H7 (cell line): ENCODE measurements at regions not wholly inside any gene's neighbourhood (a gene's known extent, or its start where the extent isn't known, plus 50 kb on each side); places are given as distances from the start of the nearest gene placed in this dataset.
"Not testable (repeated sequence)": the region's sequence is repeated elsewhere in the genome, so short reads cannot be mapped to it uniquely, and the experiment has no call there.

Experiments
- DNase-seq: peaks from one replicate; pipeline ENCODE4 v3.0.0; 2012
- H3K27me3 ChIP-seq: 2 replicates; pipeline ENCODE4 v1.6.0; 2011; ENCODE audit warnings: mild to moderate bottlenecking, low read length; ENCODE audit not compliant: control insufficient read depth, insufficient read depth
- H3K36me3 ChIP-seq: replicated peaks from 2 replicates; pipeline ENCODE4 v1.5.1; 2011; ENCODE audit warnings: low read length; ENCODE audit not compliant: control insufficient read depth, insufficient read depth
- H3K4me3 ChIP-seq: 2 replicates; pipeline ENCODE4 v1.5.1; 2011; ENCODE audit warnings: low read depth, mild to moderate bottlenecking, control low read depth, low read length, moderate library complexity; ENCODE audit not compliant: insufficient read depth

- H3K27me3 ChIP-seq = no peaks in the 10 kb centered on the region
- H3K36me3 ChIP-seq = no peaks in the 10 kb centered on the region
- no peak overlapping the region for H3K4me3 ChIP-seq
- no peak for DNase-seq
Measured at GRCh38 chr16:47977802-47978201, 178.0 kb downstream of the ABCC12 start.

- H3K27me3 ChIP-seq = no peaks in the 10 kb centered on the region
- H3K4me3 ChIP-seq = no peak overlapping the region
- no peak for DNase-seq
- no peaks in the 10 kb centered on the region for H3K36me3 ChIP-seq
Measured at GRCh38 chr16:47976636-47977210, 179.1 kb downstream of the ABCC12 start.

- H3K27me3 ChIP-seq, DNase-seq, H3K36me3 ChIP-seq, H3K4me3 ChIP-seq: not testable (repeated sequence)
Measured at GRCh38 chr16:47974971-47975370, 180.8 kb downstream of the ABCC12 start.

GRCh38 chr16:47973552-47973951 is 182.2 kb downstream of the ABCC12 start:
- Histone ChIP-seq H3K36me3 (no peaks in the 10 kb centered on the region), H3K27me3 (no peaks in the 10 kb centered on the region), H3K4me3 (no peak overlapping the region)
- no peak for DNase-seq

- Histone ChIP-seq H3K27me3 (no peaks in the 10 kb centered on the region), H3K36me3 (no peaks in the 10 kb centered on the region)
- no peak for DNase-seq
Measured at GRCh38 chr16:47972246-47972985, 183.4 kb downstream of the ABCC12 start.

GRCh38 chr16:47971225-47971624 is 184.6 kb downstream of the ABCC12 start:
- no peak overlapping the region for H3K4me3 ChIP-seq
- no peak for DNase-seq

More at GRCh38 chr16:47972246-47972985, 183.4 kb downstream of the ABCC12 start:
- no peak overlapping the region for H3K4me3 ChIP-seq

GRCh38 chr16:47970291-47970931 is 185.4 kb downstream of the ABCC12 start:
- Histone ChIP-seq H3K27me3 (no peaks in the 10 kb centered on the region), H3K4me3 (no peak overlapping the region), H3K36me3 (no peaks in the 10 kb centered on the region)
- DNase-seq = peak; percentile 32

More at GRCh38 chr16:47971225-47971624, 184.6 kb downstream of the ABCC12 start:
- Histone ChIP-seq H3K36me3 (no peaks in the 10 kb centered on the region), H3K27me3 (no peaks in the 10 kb centered on the region)

GRCh38 chr16:47967374-47967773 is 188.4 kb downstream of the ABCC12 start:
- Histone ChIP-seq H3K27me3 (no peaks in the 10 kb centered on the region), H3K4me3 (no peak overlapping the region), H3K36me3 (no peaks in the 10 kb centered on the region)
- DNase-seq = no peak

- H3K27me3 ChIP-seq = no peaks in the 10 kb centered on the region
- no peak for DNase-seq
- H3K36me3 ChIP-seq = no peaks in the 10 kb centered on the region
- no peak overlapping the region for H3K4me3 ChIP-seq
Measured at GRCh38 chr16:47966325-47966724, 189.5 kb downstream of the ABCC12 start.

- no peaks in the 10 kb centered on the region for H3K27me3 ChIP-seq
- peak; percentile 60 for DNase-seq
- H3K4me3 ChIP-seq = no peak overlapping the region
- no peaks in the 10 kb centered on the region for H3K36me3 ChIP-seq
Measured at GRCh38 chr16:47965439-47965838, 190.4 kb downstream of the ABCC12 start.

- DNase-seq = no peak
- H3K27me3 ChIP-seq = no peaks in the 10 kb centered on the region
- H3K36me3 ChIP-seq = no peaks in the 10 kb centered on the region
- no peak overlapping the region for H3K4me3 ChIP-seq
Measured at GRCh38 chr16:47958726-47959125, 197.1 kb downstream of the ABCC12 start.

- no peak overlapping the region for H3K4me3 ChIP-seq
- no peaks in the 10 kb centered on the region for H3K36me3 ChIP-seq
- no peak for DNase-seq
- no peaks in the 10 kb centered on the region for H3K27me3 ChIP-seq
Measured at GRCh38 chr16:47956916-47957315, 198.9 kb downstream of the ABCC12 start.

GRCh38 chr16:47949714-47950113 is 206.1 kb downstream of the ABCC12 start:
- no peak for DNase-seq
- Histone ChIP-seq H3K36me3 (no peaks in the 10 kb centered on the region), H3K27me3 (no peaks in the 10 kb centered on the region), H3K4me3 (no peak overlapping the region)

GRCh38 chr16:47949276-47949675 is 206.5 kb downstream of the ABCC12 start:
- no peak for DNase-seq
- H3K27me3 ChIP-seq = no peaks in the 10 kb centered on the region
- no peak overlapping the region for H3K4me3 ChIP-seq
- no peaks in the 10 kb centered on the region for H3K36me3 ChIP-seq

- DNase-seq = no peak
- H3K27me3 ChIP-seq = no peaks in the 10 kb centered on the region
- no peak overlapping the region for H3K4me3 ChIP-seq
- no peaks in the 10 kb centered on the region for H3K36me3 ChIP-seq
Measured at GRCh38 chr16:47947723-47948122, 208.1 kb downstream of the ABCC12 start.
